Activated T-cell treated with anti-CD3 and anti-CD28 coated beads for 4 hours (primary cell): ENCODE measurements at regions not wholly inside any gene's neighbourhood (a gene's known extent, or its start where the extent isn't known, plus 50 kb on each side); places are given as distances from the start of the nearest gene placed in this dataset.

Experiments
- DNase-seq: peaks from one replicate; pipeline ENCODE4 v3.0.0-alpha.2; 2020

- DNase-seq: no peak
These were observed 151.5 kb upstream of the LRFN2 start for GRCh38 chr6:40738551-40739193.

GRCh38 chr6:40735521-40735920 is 148.4 kb upstream of the LRFN2 start:
- DNase-seq: no peak

DNA sequence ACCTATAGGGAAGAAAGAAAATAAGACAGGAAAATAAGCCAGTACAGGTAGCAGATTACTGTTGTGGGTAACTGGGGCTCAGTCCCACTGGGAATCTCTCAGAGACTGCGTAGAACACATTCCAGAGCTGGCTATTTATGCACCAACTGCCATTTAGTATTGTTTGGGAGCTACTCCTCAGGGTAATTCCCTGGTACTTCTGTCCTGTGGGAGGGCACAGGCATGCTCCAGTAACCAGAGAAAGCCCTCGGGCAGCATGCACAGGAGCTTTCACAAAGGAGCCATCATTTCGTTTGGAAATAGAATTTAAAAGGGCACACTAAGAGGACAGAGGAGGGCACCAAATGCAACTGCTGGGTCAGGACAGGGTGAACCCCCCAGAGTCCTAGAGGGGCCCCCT is 148.0 kb upstream of the LRFN2 start:
- DNase-seq: no peak

- no peak for DNase-seq
These were observed 147.4 kb upstream of the LRFN2 start for GRCh38 chr6:40734607-40735006.

DNA sequence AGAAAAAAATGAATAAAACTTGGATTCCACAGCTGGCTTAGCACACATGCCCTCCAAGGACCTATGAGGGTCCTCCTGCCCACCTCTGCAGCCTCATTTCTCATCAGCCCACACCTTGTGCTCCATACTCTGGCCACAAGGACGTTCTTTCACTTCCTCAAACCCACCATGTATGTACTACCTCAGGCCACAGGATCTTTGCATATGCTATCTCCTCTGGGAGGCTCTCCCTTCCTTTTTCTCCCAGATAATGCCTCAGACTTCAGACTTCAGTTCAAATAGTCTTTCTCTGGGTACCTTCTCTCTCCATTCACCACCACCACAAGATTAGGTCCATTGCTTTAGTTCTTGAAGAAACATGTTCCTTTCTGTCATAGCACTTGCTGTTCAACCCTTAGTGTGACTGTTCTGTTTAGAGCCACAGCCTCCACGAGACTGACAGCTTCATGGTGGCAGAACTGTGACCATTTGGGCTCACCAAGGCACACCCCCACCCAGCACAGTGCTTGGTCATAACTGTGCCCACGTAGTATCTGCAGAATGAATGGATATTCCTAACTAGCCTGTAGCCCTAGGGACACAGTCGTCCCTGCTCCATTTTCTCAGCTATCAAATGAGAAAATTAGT is 146.7 kb upstream of the LRFN2 start:
- no peak for DNase-seq

GRCh38 chr6:40733290-40733689 is 146.1 kb upstream of the LRFN2 start:
- no peak for DNase-seq

DNA sequence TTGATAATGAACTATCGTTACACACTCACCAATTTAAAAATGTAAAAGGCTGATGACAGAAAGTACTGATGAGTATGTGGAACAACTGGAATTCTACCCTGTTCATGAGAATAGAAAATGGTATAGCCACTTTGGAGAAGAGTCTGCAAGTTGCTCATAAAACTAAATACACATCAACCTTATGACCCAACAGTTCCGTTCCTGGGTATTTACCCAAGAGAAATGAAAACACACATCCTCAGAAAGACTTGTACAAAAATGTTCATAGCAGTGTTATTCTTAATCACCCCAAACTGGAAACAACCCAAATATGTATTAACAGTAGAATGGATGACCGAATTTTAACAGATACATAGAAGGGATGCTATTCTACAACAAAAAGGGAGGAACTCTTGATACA is 145.7 kb upstream of the LRFN2 start:
- no peak for DNase-seq

- no peak for DNase-seq
These were observed 141.5 kb upstream of the LRFN2 start for GRCh38 chr6:40728643-40729042.

DNA sequence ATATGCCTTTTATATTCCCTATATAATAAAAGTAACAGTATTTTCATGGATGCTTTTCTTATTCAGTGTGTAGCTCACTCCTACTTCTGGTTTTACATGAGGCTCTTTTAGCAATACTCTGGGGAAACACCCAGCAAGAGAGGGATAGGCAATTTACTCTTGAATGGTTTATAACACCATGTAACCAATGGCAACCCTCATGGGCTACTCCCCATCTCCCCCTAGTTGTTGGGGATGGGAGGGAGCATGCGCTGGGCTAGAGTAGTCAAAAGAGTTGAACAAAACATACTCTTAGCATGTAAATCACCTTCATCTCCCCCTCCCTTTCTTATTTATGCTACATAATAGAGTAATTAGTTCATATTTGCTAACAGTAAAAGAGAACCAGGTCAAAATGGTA is 140.1 kb upstream of the LRFN2 start:
- no peak for DNase-seq

DNA sequence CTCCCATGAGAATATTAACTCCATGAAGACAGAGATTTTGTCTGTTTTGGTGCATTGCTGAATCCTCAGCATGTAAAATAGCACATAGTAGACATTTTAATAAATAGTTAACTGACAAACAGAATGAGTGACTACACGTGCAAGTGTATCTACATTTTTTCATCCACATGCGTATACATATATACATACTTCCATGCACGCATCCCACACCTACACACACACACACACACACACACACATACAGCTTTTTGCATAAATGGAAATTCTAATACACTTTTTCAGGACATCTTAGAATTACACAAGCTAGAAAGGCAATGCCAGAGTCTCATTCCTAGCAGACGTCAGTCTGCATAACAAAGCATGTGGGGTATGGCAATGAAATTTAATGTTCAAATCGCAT is 139.7 kb upstream of the LRFN2 start:
- DNase-seq: no peak

DNA sequence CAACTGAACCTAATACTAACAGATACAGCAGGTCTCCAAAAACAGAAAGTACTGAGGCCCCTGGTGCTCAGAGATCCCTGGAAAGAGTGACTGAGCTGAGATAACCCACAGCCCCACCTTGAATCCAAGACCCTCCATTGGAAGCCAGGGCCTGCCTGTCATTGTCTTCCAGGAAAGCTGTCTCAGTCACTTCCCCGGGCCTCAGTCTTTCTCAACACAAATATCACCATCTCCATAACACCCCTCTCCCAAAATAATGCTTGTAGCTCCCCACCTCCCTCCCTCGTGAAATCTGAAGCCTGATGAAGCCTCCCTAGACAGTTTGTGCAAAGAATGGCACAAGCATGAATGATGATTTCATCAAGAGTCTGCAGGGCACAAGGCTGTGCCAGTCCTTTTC is 138.2 kb upstream of the LRFN2 start:
- no peak for DNase-seq

- DNase-seq: no peak
These were observed 137.7 kb upstream of the LRFN2 start for GRCh38 chr6:40724886-40725285.

GRCh38 chr6:40723967-40724366 is 136.8 kb upstream of the LRFN2 start:
- no peak for DNase-seq

GRCh38 chr6:40722553-40723258 is 135.5 kb upstream of the LRFN2 start:
- no peak for DNase-seq

DNA sequence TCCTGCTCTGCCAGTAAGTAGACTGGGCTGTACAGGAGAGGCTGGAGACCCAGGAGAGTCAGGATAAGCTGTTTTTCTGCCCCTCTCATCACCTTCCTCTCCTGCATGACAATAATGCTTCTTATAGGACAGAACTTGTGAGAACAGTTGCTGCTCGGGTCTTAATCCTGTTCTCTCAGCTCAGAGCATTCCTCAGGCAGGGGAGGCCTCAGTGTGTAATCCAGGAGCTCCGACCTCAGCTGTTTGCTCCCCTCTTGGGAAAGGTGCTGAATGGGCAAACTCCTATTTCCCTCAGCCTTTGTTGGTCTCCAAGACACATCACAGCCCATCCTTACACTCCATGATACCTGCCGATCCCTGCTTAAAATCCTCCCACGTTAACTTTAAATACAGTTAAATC is 134.9 kb upstream of the LRFN2 start:
- no peak for DNase-seq

GRCh38 chr6:40721271-40721952 is 134.2 kb upstream of the LRFN2 start:
- no peak for DNase-seq

DNA sequence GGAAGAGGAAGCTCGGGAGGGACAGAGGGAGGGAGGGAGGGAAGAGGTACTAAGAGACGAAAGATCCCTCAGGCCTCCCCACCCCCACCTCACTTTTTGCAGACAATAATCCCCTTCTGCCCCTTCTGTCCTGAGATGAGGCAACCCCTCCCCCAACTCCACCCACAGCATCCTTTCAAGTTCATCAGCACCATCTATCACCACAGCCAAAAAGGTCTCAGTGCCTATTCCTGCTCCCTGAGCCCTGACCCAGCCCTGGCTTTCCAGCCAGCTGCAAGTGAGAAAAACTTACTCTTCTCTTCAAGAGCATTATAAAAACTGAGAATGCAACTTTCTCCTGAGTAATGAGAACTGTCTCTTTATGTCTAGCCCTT is 133.2 kb upstream of the LRFN2 start:
- no peak for DNase-seq

- no peak for DNase-seq
These were observed 132.7 kb upstream of the LRFN2 start for GRCh38 chr6:40719671-40720374.

GRCh38 chr6:40718401-40718800 is 131.2 kb upstream of the LRFN2 start:
- no peak for DNase-seq

GRCh38 chr6:40717411-40718057 is 130.4 kb upstream of the LRFN2 start:
- no peak for DNase-seq

DNA sequence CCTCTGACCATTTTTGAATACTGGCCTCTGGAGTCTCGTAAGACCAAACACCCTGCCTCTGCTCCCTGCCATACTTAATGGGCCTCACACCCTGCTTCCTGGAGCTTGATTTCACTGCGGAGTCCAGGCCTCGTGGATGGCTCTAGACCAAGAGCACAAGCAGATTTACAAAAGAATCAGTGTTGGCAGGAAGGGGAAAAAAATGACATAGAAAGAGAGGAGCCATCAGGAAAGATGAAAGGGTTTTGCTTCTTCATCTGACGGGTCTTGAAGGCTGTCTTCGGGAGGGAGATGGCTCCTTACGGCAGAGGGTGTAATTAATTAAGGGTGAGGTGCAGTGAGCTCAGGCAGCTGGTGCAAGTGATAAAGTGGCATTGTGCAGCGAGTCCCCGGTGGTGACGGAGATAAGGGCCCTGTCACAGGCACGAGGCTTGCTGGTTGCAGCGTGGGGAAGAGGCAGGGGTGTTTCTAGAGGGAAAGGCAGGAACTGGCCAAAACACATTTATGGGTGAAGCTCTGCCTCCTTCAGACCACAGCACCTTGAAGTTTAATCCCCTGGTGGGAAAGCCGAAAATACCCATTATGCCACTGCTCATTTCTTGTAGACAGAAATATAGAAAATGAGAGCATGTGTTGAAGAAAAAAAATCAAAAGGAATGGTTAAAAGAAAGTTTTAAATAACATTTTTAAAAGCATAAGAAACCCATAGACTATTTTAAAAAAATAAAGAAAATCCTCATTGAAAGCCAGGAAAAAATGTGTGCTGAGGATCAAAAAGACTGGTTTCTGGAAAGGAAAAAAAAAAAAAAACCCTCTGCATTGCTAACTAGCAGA is 128.6 kb upstream of the LRFN2 start:
- DNase-seq: no peak
